ENCODE measurements at regions not wholly inside any gene's neighbourhood (a gene's known extent, or its start where the extent isn't known, plus 50 kb on each side); places are given as distances from the start of the nearest gene placed in this dataset.

GRCh38 chr22:47495110-47495509, 732.7 kb downstream of the TBC1D22A start:
- TF ChIP-seq KLF8 (tag by site-specific recombination; IDR thresholded peaks at IDR 0.05) = no peak
- no peak for TF ChIP-seq ZNF423 (tag by site-specific recombination; IDR thresholded peaks at IDR 0.05)
